H1 (cell line): ENCODE measurements at regions not wholly inside any gene's neighbourhood (a gene's known extent, or its start where the extent isn't known, plus 50 kb on each side); places are given as distances from the start of the nearest gene placed in this dataset.
"Not testable (repeated sequence)": the region's sequence is repeated elsewhere in the genome, so short reads cannot be mapped to it uniquely, and the experiment has no call there.

Experiments used
- CTCF ChIA-PET: fragments of 300-600 bp; sonication (Branson Sonifier 250); formaldehyde crosslinking; loops from one replicate; lab custom pipeline; 2021; ENCODE audit not compliant: partially characterized antibody; lab: Charles Lee
- POLR2A ChIA-PET: fragments of 300-600 bp; sonication (Branson Sonifier 250); formaldehyde crosslinking; loops from one replicate; lab custom pipeline; 2021; ENCODE audit warnings: inconsistent platforms; ENCODE audit not compliant: partially characterized antibody; lab: Charles Lee
- DNase-seq, 2 experiments: peaks; one replicate each; pipeline versions ENCODE4 v3.0.0 to v3.0.0-alpha.2; 2010 to 2022; ENCODE audit warnings: low spot score in 2 of 2, low read depth in 1 of 2, mixed read lengths in 1 of 2
- FAIRE-seq: peaks from 2 replicates; lab custom pipeline; 2011; peaks lifted over from hg19 to GRCh38; lab: Jason Lieb, UNC
- H2AFZ ChIP-seq: 2 replicates; pipeline ENCODE4 v1.8.1; 2012; ENCODE audit warnings: low read length, inconsistent platforms
- H2AK5ac ChIP-seq: 2 replicates; pipeline ENCODE4 v1.6.1; 2013; ENCODE audit warnings: low read depth, low read length
- H2BK120ac ChIP-seq: replicated peaks from 2 replicates; pipeline ENCODE3; 2013; ENCODE audit warnings: low read depth, low read length, inconsistent platforms
- H2BK12ac ChIP-seq: 2 replicates; pipeline ENCODE4 v1.6.1; 2013; ENCODE audit warnings: low read depth, low read length
- H2BK15ac ChIP-seq: 2 replicates; pipeline ENCODE4 v1.6.1; 2013; ENCODE audit warnings: low read length
- H2BK20ac ChIP-seq: 2 replicates; pipeline ENCODE4 v1.6.1; 2013; ENCODE audit warnings: low read length
- H2BK5ac ChIP-seq: 2 replicates; pipeline ENCODE4 v1.6.1; 2013; ENCODE audit warnings: low read depth, low read length
- H3K14ac ChIP-seq: 2 replicates; pipeline ENCODE4 v1.6.1; 2013; ENCODE audit warnings: inconsistent platforms; ENCODE audit not compliant: insufficient read length
- H3K18ac ChIP-seq: 2 replicates; pipeline ENCODE4 v1.6.1; 2013; ENCODE audit warnings: low read length; ENCODE audit errors: extremely low read depth
- H3K23ac ChIP-seq: 2 replicates; pipeline ENCODE4 v1.6.1; 2013; ENCODE audit warnings: inconsistent platforms; ENCODE audit not compliant: insufficient read length
- H3K23me2 ChIP-seq: 2 replicates; pipeline ENCODE4 v1.6.1; 2013; ENCODE audit warnings: low read depth, low read length
- H3K27ac ChIP-seq: 2 replicates; pipeline ENCODE4 v1.6.1; 2011; ENCODE audit warnings: low read depth, low read length, inconsistent platforms
- H3K27me3 ChIP-seq, 4 experiments: replicated peaks in 1 of 4; 1 replicate in 1 of 4; 2 replicates in 3 of 4; pipeline versions ENCODE4 v1.6.1 to v1.8.1; 2011 to 2013; ENCODE audit warnings: low read length in 3 of 4, mild to moderate bottlenecking in 3 of 4, inconsistent platforms in 2 of 4, mixed read lengths in 2 of 4, moderate library complexity in 1 of 4; ENCODE audit not compliant: control insufficient read depth in 3 of 4, insufficient read depth in 3 of 4; ENCODE audit errors: extremely low read depth in 1 of 4
- H3K36me3 ChIP-seq, 4 experiments: 2 replicates each; pipeline versions ENCODE4 v1.6.1 to v1.8.1; 2011 to 2013; ENCODE audit warnings: mild to moderate bottlenecking in 4 of 4, low read length in 3 of 4, moderate library complexity in 2 of 4, control low read depth in 1 of 4, inconsistent platforms in 1 of 4; ENCODE audit not compliant: insufficient read depth in 4 of 4, control insufficient read depth in 2 of 4
- H3K4ac ChIP-seq: replicated peaks from 2 replicates; pipeline ENCODE3; 2013; ENCODE audit warnings: low read length, low read depth, mixed read lengths, inconsistent platforms; ENCODE audit not compliant: insufficient read length
- H3K4me1 ChIP-seq, 4 experiments: replicated peaks in 1 of 4; 1 replicate in 1 of 4; 2 replicates in 3 of 4; pipeline versions ENCODE4 v1.6.1 to v1.8.1; 2011 to 2013; ENCODE audit warnings: low read length in 3 of 4, inconsistent platforms in 2 of 4, mixed read lengths in 1 of 4; ENCODE audit not compliant: insufficient read depth in 4 of 4, control insufficient read depth in 3 of 4
- H3K4me2 ChIP-seq, 2 experiments: 2 replicates each; pipeline versions ENCODE4 v1.6.1 to v1.8.1; 2011 to 2013; ENCODE audit warnings: low read depth in 2 of 2, low read length in 2 of 2, control low read depth in 1 of 2, inconsistent platforms in 1 of 2, mild to moderate bottlenecking in 1 of 2; ENCODE audit not compliant: insufficient read depth in 1 of 2
- H3K4me3 ChIP-seq, 4 experiments: fragments of 200-600, 300-600 bp in 1 of 4; sonication (generic), shearing (Covaris generic), sonication (Bioruptor Twin) in 1 of 4; 2 replicates each; pipeline versions ENCODE4 v1.5.1 to v1.8.1; 2011 to 2016; ENCODE audit warnings: low read length in 4 of 4, low read depth in 3 of 4, control low read depth in 2 of 4, inconsistent platforms in 2 of 4, mild to moderate bottlenecking in 2 of 4, mixed read lengths in 1 of 4, moderate library complexity in 1 of 4; ENCODE audit not compliant: insufficient read depth in 2 of 4; ENCODE audit errors: extremely low read depth in 1 of 4
- H3K56ac ChIP-seq: replicated peaks from 2 replicates; pipeline ENCODE3; 2013; ENCODE audit warnings: low read depth, mild to moderate bottlenecking, mixed read lengths, low read length, inconsistent platforms; ENCODE audit not compliant: insufficient read length
- H3K79me1 ChIP-seq: 2 replicates; pipeline ENCODE4 v1.6.1; 2013; ENCODE audit warnings: low read depth, low read length, control low read depth
- H3K79me2 ChIP-seq, 2 experiments: 2 replicates each; pipeline versions ENCODE4 v1.6.1 to v1.8.1; 2012 to 2013; ENCODE audit warnings: low read length in 2 of 2, mild to moderate bottlenecking in 2 of 2, inconsistent platforms in 1 of 2; ENCODE audit not compliant: insufficient read depth in 2 of 2, control insufficient read depth in 1 of 2
- H3K9ac ChIP-seq, 4 experiments: replicated peaks in 1 of 4; 1 replicate in 1 of 4; 2 replicates in 3 of 4; pipeline versions ENCODE4 v1.6.1 to v1.8.1; 2011 to 2013; ENCODE audit warnings: low read depth in 3 of 4, low read length in 3 of 4, control low read depth in 2 of 4, mild to moderate bottlenecking in 2 of 4, moderate library complexity in 2 of 4, inconsistent platforms in 1 of 4; ENCODE audit errors: extremely low read depth in 1 of 4
- H3K9me3 ChIP-seq, 2 experiments: 2 replicates each; pipeline versions ENCODE4 v1.6.1 to v1.8.1; 2012 to 2013; ENCODE audit warnings: mild to moderate bottlenecking in 2 of 2, moderate library complexity in 2 of 2, control low read depth in 1 of 2, inconsistent platforms in 1 of 2, low read depth in 1 of 2, low read length in 1 of 2, mixed read lengths in 1 of 2; ENCODE audit not compliant: insufficient read depth in 2 of 2
- H4K20me1 ChIP-seq, 2 experiments: replicated peaks in 1 of 2; 2 replicates each; pipeline versions ENCODE3 to v1.8.1; 2011 to 2013; ENCODE audit warnings: inconsistent platforms in 2 of 2, low read length in 2 of 2, mild to moderate bottlenecking in 1 of 2; ENCODE audit not compliant: insufficient read depth in 2 of 2, control insufficient read depth in 1 of 2
- H4K5ac ChIP-seq: 2 replicates; pipeline ENCODE4 v1.6.1; 2013; ENCODE audit warnings: low read length, low read depth, mixed read lengths, inconsistent platforms; ENCODE audit not compliant: insufficient read length
- H4K8ac ChIP-seq: 2 replicates; pipeline ENCODE4 v1.8.0; 2013; ENCODE audit warnings: mild to moderate bottlenecking, moderate library complexity, low read length, inconsistent platforms; ENCODE audit not compliant: insufficient read depth; ENCODE audit errors: extremely low read depth
- H4K91ac ChIP-seq: replicated peaks from 2 replicates; pipeline ENCODE3; 2013; ENCODE audit warnings: low read length, mixed read lengths, inconsistent platforms; ENCODE audit not compliant: insufficient read length

DNA sequence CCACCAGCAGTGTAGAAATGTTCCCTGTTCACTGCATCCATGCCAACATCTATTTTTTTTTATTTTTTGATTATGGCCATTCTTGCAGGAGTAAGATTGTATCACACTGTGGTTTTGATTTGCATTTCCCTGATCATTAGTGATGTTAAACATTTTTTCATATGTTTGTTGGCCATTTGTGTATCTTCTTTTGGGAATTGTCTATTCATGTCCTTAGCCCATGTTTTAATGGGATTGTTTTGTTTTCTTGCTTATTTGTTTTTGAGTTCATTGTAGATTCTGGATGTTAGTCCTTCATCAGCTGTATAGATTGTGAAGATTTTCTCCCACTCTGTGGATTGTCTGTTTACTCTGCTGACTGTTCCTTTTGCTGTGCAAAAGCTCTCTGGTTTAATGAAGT, 126.9 kb downstream of the NDFIP2 start:
- H2AFZ ChIP-seq, H3K4me3 ChIP-seq, H2BK120ac ChIP-seq, H4K5ac ChIP-seq, H3K36me3 ChIP-seq, H2BK12ac ChIP-seq, H3K18ac ChIP-seq, H3K56ac ChIP-seq, H3K79me2 ChIP-seq, H4K20me1 ChIP-seq, H3K9ac ChIP-seq, DNase-seq, H3K4me2 ChIP-seq, H2BK20ac ChIP-seq, H3K4me1 ChIP-seq, FAIRE-seq, H2BK5ac ChIP-seq, H3K23me2 ChIP-seq, H3K4ac ChIP-seq, POLR2A ChIA-PET, H3K14ac ChIP-seq, H2BK15ac ChIP-seq, H3K23ac ChIP-seq, H4K8ac ChIP-seq, H3K9me3 ChIP-seq, H3K79me1 ChIP-seq, H3K27ac ChIP-seq, CTCF ChIA-PET, H2AK5ac ChIP-seq, H3K27me3 ChIP-seq, H4K91ac ChIP-seq: not testable (repeated sequence)
